SIG-M5 (cell line): ENCODE measurements at regions not wholly inside any gene's neighbourhood (a gene's known extent, or its start where the extent isn't known, plus 50 kb on each side); places are given as distances from the start of the nearest gene placed in this dataset.
"Not testable (repeated sequence)": the region's sequence is repeated elsewhere in the genome, so short reads cannot be mapped to it uniquely, and the experiment has no call there.

Experiments
- DNase-seq: peaks from one replicate; lab custom pipeline; 2025; lab: John Stamatoyannopoulos, UW

DNA sequence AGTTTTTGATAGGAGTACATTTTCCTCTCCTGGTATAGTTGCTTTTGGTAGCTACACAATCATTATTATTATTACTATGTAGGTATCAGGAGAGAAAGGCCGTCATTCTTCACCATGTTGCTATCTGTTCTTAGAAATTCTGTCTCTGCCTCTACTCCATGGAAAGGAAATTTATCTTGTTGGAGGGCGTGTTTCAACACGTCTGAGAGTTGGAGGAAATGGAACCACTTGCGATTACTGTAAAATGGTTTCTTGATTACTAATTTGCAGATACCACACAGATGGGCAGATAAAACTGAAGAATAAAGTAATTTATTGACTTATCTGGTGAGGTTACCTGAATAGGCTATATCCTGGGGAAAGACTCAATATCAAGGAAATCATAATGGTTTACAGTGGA is 488.4 kb downstream of the NR2F2 start:
- DNase-seq: no peak

DNA sequence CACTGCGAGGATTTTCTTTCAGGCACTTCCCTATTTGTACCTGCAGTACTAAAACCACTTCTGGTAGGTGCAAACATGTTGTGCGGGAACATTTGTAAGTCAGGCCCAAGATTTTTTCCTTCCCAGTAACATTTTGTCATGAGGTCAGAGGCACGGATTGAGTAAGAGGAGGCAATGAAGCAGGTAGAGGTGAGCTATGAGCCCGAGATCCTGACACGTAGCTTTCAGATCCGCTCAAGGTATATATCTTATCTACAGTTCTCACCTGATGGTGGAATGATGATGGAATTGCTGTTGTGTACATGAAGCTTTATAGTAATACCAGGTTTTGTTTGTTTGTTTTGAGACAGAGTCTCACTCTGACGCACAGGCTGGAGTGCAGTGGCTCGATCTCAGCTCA is 497.5 kb downstream of the NR2F2 start:
- DNase-seq: no peak

GRCh38 chr15:96837241-96837970 is 506.9 kb downstream of the NR2F2 start:
- DNase-seq: no peak

DNA sequence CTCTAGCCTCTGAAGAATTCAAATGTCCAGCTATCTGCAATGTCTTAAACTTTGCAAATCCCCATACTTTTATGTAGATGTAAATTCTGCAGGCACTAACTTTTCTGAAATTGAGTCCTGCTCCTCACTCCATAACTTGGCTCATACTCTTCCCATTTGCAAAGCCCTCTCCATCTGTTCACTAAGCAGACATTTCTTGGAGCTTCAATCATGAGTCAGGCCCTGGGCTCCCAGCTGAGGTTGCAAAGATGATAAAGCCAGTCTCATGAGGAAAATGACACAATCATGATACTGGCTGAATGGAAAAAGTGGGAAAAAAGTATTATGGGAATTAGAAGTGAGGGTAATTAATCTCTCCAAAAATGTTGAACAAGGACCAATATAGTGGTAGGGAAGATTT is 507.6 kb downstream of the NR2F2 start:
- DNase-seq: no peak

GRCh38 chr15:96849271-96849900 is 518.9 kb downstream of the NR2F2 start:
- DNase-seq: no peak

- no peak for DNase-seq
These were observed 521.1 kb downstream of the NR2F2 start for GRCh38 chr15:96851613-96852012.

DNA sequence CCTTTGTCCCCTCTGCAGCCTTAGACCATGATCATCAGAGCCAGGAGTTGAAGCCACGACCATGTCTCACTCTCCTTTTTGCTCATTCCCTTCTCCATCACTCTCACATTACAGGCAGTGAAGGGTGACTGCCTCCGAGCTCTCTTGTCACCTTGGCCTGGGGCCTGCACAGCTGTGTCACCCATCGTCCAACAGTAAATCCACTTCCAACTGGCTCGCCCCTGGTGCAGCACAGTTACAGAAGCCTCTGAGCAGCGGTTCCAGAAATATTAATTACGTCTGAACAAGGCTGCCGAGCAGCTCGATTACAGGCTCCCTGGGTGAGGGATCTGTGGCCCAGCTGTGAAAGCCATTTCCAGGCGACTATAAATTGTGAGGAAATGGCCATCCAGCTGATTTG is 528.2 kb downstream of the NR2F2 start:
- DNase-seq: no peak

DNA sequence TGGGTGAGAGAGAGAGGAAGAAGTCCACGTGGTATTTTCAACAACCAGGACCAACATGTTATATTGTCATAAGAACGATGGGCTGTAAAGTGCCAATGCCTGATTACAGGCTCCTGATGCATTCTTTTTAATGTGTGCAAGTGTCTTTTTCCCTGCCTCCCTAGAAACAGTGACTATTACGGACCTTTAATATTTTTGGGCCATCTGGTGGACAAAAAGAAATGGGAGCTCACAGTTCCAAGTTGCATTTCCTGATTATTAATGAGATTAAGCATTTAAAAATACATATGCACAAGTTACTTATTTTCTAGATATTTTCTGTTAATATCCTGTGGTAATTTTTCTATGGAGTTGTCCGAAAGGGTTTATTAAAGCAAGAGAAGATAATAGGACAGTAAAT is 530.2 kb downstream of the NR2F2 start:
- DNase-seq: no peak

GRCh38 chr15:96867992-96868391 is 537.5 kb downstream of the NR2F2 start:
- DNase-seq: no peak

GRCh38 chr15:96869122-96869521 is 538.6 kb downstream of the NR2F2 start:
- no peak for DNase-seq

DNA sequence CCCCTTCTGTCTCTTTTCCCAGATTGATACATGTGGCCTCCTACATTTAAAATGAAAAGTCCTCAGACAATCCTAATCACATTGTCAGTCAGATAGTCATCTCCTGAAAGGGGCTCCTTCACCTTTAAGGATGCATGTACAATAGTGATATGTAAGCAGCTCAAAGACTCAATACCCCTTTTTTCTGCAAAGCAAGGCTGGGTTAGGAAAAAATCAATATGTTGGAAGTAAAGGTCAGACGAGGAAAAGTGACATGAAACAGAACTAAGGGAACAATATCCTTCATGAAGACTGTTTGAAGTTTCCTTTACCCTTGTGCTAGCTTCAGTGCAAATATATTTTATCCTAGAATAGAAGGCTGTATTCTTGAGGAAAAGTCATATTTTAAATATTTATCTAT is 539.3 kb downstream of the NR2F2 start:
- no peak for DNase-seq

DNA sequence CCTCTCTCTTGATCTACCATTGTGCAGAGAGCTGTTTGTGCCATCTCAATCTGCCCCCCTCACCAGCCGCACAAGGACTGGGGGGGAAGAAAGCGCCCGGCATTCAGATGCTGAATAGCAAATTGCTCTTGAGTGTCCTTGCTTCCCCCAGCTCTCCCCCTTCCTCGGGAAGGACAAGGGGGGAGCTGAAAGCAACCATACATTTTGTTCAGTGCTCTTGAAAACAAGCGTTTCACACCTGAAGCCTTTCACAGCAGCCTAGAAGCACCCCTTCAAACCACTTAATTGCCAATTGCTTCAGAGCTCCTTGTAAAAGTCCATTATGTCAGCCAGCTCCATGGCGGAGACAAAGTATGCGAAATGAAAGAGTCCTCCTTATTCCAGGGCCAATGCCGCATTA is 540.1 kb downstream of the NR2F2 start:
- no peak for DNase-seq

- not testable (repeated sequence) for DNase-seq
These were observed 546.9 kb downstream of the NR2F2 start for GRCh38 chr15:96877442-96877841.

DNA sequence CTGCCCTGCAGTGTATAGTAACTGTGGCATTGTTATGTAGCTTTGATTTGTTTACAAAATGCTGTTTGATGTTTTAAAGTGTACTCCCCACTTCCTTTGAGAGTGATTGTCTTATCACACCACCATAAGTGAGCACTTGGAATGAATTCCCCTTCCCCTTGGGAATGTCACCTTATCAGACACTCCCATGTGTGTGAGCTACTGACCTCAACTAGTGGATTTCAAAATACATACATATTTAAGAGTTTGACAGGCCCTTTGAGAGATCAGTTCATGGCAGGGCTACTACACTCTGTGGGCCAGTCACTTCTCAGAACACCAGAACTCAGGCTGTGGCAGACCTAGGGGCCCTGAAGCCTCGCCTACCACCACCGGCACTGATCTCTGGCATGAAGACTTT is 547.6 kb downstream of the NR2F2 start:
- no peak for DNase-seq

- no peak for DNase-seq
These were observed 551.7 kb downstream of the NR2F2 start for GRCh38 chr15:96882121-96882772.

DNA sequence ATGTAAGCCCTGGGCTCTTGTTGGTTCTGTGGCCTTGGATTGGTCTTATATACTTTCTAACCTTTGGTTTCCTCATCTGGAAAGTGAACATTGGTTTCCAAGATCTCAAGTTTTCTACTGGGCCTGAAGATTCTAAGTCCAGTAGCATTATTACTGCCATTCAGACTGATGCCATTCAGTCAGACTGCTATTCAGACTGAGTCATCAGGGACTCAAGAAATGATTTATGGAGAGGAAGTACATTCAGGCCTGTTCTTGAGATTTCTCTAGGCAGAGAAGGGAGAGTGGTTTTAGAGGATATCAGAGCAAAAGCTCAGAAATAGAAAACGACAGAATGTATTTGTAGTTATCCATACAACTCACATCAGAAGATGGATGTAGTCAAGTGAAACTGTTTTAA is 557.2 kb downstream of the NR2F2 start:
- DNase-seq: no peak

- DNase-seq: no peak
These were observed 558.3 kb downstream of the NR2F2 start for GRCh38 chr15:96888764-96889163.

GRCh38 chr15:96889734-96890480 is 559.4 kb downstream of the NR2F2 start:
- no peak for DNase-seq

DNA sequence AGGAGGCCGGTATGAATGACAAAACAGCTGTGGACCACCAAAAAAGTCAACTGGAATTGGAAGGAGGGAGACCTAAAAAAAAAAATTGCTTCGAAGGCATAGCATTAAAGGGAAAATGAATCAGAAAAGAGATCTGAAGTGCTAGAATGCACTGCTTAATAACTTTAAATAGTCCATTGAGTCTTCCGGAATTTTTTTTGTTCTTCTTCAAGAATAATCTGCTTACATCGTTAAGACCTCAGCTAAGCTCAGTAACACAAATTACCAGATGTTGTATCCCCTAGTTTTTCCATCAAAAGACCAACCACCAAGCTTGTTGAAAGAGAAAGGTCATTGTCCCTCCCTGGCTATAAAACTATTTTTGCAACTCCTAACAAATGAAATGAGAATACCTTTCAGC is 560.5 kb downstream of the NR2F2 start:
- DNase-seq: no peak

DNA sequence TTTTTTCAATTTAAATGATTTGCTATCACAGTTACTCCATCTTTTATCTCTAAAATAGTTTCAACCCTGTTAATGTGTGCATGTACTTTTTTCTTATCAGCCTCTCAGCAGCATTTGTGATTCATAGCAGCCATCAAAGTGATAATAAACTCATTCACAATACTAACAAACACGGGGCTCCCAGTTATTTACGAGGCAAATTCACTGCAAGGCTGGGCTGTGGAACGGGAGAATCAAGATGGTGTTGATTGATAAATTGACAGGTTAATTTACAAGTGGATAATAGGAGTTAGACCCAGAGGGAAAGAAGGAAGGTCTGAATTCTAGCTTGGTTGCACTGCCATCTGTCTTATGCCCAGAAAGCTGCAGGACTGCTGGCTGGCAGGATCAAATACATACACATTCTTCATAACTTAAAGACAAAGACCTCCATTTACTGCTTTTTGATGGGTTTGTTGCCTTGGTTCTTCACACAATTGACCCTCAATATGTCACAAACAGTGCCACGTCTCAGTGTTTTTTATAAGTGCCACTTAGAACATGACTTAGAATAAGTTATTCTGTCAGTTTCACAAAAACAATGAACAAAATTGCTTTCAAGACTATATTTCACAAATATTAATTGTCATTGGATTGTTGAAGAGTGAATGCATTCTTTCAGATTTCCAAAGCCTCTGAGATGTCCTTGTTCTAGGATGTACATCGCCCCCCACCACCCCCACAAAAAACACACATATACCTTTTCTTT is 562.8 kb downstream of the NR2F2 start:
- DNase-seq: no peak

- DNase-seq: no peak
These were observed 564.2 kb downstream of the NR2F2 start for GRCh38 chr15:96894659-96895058.

DNA sequence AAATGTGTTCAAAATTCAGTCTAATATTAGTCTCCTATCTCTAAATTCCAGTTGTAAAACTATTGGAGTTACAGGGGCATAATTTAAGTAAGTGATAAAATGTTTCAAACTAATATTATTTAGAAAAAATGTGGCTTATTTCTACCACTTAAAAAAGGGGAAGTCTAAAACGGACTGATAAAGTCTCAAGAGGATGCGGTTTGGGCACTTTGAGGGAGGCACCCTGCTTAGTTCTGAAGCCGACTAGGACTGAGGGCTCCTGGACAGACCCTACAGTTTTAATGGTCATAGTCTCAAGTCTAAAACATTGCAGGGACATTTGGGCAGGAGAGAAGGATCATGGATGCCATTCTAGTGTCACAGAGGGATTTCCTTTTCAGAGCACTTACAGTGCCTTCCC is 566.3 kb downstream of the NR2F2 start:
- DNase-seq: no peak
